PC-3 (cell line): ENCODE measurements at regions not wholly inside any gene's neighbourhood (a gene's known extent, or its start where the extent isn't known, plus 50 kb on each side); places are given as distances from the start of the nearest gene placed in this dataset.

Experiments
- EZH2 ChIP-seq: fragments of 300-600 bp; sonication (generic); IDR thresholded peaks from one replicate; pipeline ENCODE4 v1.6.1; 2017; ENCODE audit warnings: antibody characterized with exemption, mild to moderate bottlenecking, low read length; ENCODE audit not compliant: unreplicated experiment
- EZH2phosphoT487 ChIP-seq: fragments of 300-600 bp; sonication (generic); IDR thresholded peaks from 2 replicates; pipeline ENCODE4 v1.6.1; 2018; ENCODE audit warnings: mild to moderate bottlenecking, antibody characterized with exemption, low read length, borderline replicate concordance
- TF ChIP-seq, protein P1 (sequence below): fragments of 300-600 bp; sonication (generic); conservative IDR thresholded peaks from 2 replicates; pipeline ENCODE4 v1.5.1; 2017; ENCODE audit warnings: antibody characterized with exemption, low read depth, mild to moderate bottlenecking, low read length

DNA sequence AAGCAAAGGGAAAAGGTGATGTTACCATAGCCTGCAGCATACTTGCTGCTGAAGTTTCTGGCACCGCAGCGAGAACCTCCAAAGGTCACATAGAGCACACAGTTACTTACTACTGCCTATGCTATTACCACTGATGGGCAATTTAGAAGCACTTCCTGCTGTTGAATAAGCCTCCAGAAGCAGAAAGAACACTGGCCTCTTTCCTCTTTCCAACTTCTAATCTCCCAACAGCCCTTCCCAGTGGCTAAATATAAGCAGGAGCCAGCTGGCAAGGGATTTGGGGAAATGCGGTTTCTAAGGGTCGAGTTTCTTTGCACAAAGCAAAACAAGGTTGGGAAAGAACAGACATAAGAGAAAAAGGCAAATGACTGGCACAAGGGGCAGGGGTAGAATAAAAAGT is 669.2 kb upstream of the ACO1 start:
- TF ChIP-seq, protein P1, sequence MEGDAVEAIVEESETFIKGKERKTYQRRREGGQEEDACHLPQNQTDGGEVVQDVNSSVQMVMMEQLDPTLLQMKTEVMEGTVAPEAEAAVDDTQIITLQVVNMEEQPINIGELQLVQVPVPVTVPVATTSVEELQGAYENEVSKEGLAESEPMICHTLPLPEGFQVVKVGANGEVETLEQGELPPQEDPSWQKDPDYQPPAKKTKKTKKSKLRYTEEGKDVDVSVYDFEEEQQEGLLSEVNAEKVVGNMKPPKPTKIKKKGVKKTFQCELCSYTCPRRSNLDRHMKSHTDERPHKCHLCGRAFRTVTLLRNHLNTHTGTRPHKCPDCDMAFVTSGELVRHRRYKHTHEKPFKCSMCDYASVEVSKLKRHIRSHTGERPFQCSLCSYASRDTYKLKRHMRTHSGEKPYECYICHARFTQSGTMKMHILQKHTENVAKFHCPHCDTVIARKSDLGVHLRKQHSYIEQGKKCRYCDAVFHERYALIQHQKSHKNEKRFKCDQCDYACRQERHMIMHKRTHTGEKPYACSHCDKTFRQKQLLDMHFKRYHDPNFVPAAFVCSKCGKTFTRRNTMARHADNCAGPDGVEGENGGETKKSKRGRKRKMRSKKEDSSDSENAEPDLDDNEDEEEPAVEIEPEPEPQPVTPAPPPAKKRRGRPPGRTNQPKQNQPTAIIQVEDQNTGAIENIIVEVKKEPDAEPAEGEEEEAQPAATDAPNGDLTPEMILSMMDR = no peak
- no peak for TF ChIP-seq EZH2phosphoT487
- TF ChIP-seq EZH2 = no peak
